ENCODE measurements at regions not wholly inside any gene's neighbourhood (a gene's known extent, or its start where the extent isn't known, plus 50 kb on each side); places are given as distances from the start of the nearest gene placed in this dataset.
"Not testable (repeated sequence)": the region's sequence is repeated elsewhere in the genome, so short reads cannot be mapped to it uniquely, and the experiment has no call there.

- no peak for DNase-seq
Observed at GRCh38 chr5:104001136-104001535, 438.5 kb upstream of the NUDT12 start.

DNA sequence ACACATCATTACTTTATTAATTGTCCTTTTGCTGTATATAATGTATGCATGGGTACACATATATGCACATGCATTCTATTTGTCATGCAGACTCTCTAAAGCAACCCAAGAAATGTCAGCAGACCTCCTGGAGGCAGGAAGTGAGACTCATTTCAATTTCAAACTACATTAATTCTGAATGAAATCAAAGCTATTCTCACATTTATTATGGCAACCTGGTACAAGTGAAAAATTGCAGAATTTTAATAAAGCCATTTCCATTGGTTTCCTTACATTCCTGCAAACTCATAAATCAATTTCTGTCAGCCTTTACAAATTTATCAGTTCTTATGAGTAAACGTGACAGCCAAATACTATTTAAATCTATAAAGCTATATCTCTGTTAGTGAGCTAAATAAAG lies 430.4 kb upstream of the NUDT12 start:
- no peak for DNase-seq

GRCh38 chr5:103990064-103990463 lies 427.5 kb upstream of the NUDT12 start:
- no peak for DNase-seq

DNA sequence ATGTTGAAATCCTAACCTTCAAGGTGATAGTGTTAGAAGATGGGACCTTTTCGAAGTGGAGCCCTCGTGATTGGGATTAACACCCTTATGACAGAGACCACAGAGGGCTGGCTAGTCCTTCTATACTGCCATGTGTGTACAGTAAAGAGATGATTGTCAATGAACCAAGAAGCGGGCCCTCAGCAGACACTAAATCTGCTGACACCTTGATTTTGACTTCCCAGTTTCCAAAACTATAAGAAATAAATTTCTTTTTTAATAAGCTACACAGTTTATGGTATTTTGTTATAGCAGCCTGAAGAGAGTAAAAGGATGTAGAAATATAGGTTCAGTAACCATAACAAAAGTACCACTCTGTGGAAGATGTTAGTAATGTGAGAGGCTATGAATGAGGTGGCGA lies 419.0 kb upstream of the NUDT12 start:
- DNase-seq: no peak

- DNase-seq: no peak
Observed at GRCh38 chr5:103973669-103974068, 411.1 kb upstream of the NUDT12 start.

DNA sequence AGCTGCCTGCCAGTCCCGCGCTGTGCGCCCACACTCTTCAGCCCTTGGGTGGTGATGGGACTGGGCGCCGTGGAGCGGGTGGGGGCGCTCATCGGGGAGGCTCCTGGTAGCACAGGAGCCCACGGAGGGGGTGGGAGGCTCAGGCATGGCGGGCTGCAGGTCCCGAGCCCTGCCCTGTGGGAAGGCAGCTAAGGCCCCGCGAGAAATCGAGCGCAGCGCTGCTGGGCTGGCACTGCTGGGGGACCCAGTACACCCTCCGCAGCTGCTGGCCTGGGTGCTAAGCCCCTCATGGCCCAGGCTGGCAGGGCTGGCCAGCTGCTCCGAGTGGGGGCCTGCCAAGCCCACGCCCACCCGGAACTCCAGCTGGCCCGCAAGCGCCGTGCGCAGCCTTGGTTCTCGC lies 403.7 kb upstream of the NUDT12 start:
- DNase-seq: not testable (repeated sequence)

DNA sequence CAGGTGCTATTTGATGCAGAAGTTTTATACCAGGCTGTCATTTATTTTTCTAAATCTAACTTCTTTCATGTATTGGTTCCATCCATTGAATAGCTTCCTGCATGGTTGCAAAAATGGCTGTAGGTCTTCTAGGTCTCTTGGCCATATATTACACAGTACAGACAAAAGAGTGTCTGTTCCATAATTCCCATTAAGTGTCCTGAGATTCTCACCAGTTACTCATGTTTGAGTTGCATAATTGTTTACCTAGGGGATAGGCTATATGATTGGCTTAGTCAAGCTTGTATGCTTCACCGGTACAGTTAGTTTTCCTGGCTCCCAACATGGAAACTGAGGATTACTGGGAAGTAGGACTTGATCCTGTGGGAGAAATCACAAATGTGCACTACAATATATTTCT lies 399.4 kb upstream of the NUDT12 start:
- DNase-seq: no peak

GRCh38 chr5:103953601-103954382 lies 391.2 kb upstream of the NUDT12 start:
- DNase-seq: no peak

DNA sequence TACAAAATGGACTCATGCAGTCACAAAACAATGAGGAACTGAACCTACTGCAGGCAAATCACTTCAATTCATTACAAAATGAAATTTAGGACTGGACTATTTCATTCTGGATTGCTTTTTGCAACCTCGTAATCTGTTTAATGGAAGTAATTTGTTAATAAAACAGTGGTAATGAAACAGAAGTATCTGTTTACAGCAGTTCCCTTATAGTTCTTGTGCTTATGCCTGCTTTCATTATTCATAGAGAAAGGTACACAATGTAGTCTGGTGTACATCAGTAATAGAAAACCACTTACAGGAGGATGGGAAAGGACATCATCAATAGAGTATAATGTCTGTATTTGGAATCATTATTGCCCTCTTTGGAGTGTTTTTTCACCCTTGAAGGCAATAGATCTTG lies 389.2 kb upstream of the NUDT12 start:
- no peak for DNase-seq

- DNase-seq: no peak
Observed at GRCh38 chr5:103943230-103943629, 380.6 kb upstream of the NUDT12 start.

- no peak for DNase-seq
Observed at GRCh38 chr5:103942587-103943186, 380.1 kb upstream of the NUDT12 start.

GRCh38 chr5:103941596-103941995 lies 379.0 kb upstream of the NUDT12 start:
- DNase-seq: no peak

DNA sequence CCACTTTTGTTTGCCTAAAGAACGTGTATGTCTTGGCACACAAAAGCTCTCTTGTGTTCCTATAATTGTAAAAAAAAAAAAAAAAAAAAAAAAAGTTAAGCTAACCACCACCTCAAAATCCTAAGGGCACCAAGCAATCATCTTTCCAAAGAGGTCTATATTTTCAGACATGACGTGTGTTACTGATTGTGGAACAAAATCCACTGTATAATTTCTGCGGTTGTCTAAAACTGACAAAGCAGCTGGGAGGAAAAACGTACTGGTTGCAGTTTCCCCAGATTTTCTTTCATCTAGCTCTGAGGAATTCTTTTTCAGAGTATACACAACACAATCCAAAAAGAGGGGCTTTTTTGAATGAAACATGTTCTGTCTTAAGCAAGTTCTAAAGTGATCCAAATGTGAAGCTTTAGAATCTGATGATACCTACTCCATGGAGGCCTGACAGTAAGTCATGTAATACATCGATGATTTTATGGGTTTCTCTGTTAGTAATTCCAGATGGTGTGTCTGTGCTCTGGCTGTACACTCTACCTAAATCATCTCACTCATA lies 375.6 kb upstream of the NUDT12 start:
- DNase-seq: no peak

GRCh38 chr5:103929338-103930013 lies 366.9 kb upstream of the NUDT12 start:
- no peak for DNase-seq

DNA sequence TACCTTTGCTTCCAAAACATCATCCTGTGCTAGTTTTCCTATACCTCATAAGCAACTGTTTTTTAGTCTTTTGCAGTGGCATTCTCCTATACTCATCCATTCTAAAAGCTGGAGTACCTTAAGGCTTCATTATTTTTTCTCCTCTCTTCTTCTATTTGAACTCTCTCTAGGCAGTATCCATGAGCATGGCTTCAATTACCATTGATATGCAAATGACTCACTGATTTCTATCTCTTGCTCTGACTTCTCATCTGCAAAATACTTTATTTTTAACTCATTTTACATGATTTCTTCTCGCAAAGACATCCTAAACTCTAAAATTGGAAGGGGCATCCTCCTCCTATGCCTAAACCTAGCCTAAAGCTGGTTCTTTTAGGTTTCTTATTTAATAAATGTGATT lies 365.1 kb upstream of the NUDT12 start:
- no peak for DNase-seq

- no peak for DNase-seq
Observed at GRCh38 chr5:103923616-103924168, 361.1 kb upstream of the NUDT12 start.

DNA sequence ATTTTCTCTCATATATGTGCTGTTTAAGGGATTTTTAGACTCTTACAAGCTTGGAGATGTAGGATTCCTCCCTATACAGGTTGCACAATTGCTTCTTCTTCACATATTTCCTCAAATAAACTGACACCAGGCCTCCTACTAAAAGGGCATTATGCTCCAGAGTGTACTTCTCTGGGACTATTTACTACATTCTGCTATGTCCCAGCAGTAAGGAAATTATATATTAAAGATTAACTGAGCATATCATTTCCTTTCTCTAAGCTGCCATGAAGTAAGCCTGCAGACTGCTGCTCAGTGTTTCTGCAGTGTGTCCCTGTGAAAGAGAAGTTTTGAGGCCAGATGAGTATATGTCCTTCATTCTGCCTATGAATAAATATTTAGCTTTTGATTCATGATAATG lies 356.9 kb upstream of the NUDT12 start:
- DNase-seq: no peak

- DNase-seq: no peak
Observed at GRCh38 chr5:103918668-103919367, 356.2 kb upstream of the NUDT12 start.

DNA sequence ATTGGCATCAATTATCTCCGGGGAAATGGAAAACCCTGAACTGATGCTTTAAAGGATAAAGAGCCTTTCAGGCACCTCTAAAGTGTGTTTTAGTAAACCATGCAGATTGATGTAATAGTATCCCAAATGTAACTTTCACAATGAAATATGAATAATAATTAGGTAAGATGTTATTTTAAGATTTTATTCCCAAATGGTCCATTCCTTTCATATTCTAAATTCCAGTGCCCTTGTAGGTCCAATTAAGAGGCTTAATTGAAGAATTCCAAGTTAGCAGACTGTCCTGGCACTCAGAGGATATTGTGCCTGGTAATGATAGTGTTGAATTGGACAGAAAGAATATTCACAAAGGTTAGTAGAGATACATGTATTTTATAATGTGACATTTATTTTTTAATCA lies 352.5 kb upstream of the NUDT12 start:
- DNase-seq: no peak

DNA sequence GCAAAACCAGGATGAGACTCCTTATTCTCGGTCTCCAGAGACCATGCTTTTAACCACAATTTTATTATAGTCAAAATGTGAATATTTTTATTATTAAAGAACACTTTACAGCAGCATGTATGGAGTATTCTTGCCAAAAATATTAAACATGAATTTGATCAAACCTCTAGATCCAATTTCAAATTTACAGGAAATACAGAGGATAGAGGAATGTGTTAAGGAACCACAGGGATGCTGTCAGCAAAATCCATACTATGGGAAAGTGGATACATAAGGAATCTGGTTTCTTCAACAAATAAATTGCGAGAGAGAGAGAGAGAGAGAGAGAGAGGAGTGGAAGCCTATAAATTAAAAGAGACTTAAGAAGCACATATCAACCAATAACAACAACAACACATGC lies 348.2 kb upstream of the NUDT12 start:
- DNase-seq: no peak

DNA sequence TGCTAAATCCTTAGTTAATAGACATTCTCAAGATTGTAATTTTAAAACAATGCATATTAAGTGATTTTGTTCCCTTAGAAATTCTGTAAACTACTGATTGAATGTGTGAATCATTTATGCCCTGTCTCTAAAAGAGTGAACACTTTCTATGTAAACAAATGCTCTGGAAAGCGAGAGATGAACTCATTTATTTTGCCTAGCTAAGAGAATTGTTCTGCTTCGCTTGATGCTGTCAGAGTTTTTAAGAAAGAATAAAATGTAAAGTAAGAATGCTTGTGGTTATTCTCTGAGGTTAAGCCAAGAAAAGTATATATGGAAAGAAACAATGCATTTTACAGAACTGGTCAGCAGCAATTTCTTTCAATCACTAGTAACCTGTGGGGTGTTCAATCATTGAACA lies 347.4 kb upstream of the NUDT12 start:
- DNase-seq: no peak

DNA sequence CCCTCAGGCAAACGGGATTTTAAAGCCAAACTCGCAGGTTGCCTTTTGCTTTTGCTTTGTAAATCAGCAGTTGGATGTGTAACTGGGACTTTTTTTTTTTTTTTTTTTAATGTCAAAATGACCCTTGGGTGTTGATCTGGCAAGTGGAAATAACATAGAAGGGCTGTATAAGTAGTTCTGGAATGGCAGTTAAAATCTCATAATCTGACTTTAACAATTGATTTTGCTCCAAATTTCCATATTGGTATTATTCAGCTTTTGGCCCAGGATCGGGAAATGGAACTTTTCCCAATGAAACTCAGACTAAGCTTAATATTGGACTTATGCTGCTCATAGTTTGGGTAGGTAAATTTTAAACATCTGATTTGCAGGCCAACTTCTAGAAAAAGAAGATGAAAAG lies 346.8 kb upstream of the NUDT12 start:
- DNase-seq: no peak

Measured in NCI-H187 treated with DMSO at 0.1 percent for 48 hours (cell line).